NOMO-1 (cell line): ENCODE measurements at regions not wholly inside any gene's neighbourhood (a gene's known extent, or its start where the extent isn't known, plus 50 kb on each side); places are given as distances from the start of the nearest gene placed in this dataset.
"Not testable (repeated sequence)": the region's sequence is repeated elsewhere in the genome, so short reads cannot be mapped to it uniquely, and the experiment has no call there.

Source experiments
- DNase-seq, 2 experiments: peaks; one replicate each; lab custom pipeline; 2025; ENCODE audit not compliant: unreplicated experiment in 2 of 2; lab: John Stamatoyannopoulos, UW

GRCh38 chr4:189204616-189205015 is 736.1 kb upstream of the FRG1 start:
- no peak for DNase-seq

- no peak for DNase-seq
Observed at GRCh38 chr4:189206953-189207352, 733.7 kb upstream of the FRG1 start.

- DNase-seq, result no peak
Observed at GRCh38 chr4:189207872-189208271, 732.8 kb upstream of the FRG1 start.

GRCh38 chr4:189215574-189215973 is 725.1 kb upstream of the FRG1 start:
- no peak for DNase-seq

GRCh38 chr4:189221691-189222090 is 719.0 kb upstream of the FRG1 start:
- DNase-seq, result no peak

- DNase-seq, result no peak
Observed at GRCh38 chr4:189228726-189229125, 711.9 kb upstream of the FRG1 start.

- DNase-seq, result no peak
Observed at GRCh38 chr4:189232274-189232673, 708.4 kb upstream of the FRG1 start.

GRCh38 chr4:189233754-189234153 is 706.9 kb upstream of the FRG1 start:
- not testable (repeated sequence) for DNase-seq

GRCh38 chr4:189234948-189235347 is 705.7 kb upstream of the FRG1 start:
- not testable (repeated sequence) for DNase-seq

- DNase-seq, result no peak
Observed at GRCh38 chr4:189235599-189235998, 705.1 kb upstream of the FRG1 start.

GRCh38 chr4:189236321-189236720 is 704.4 kb upstream of the FRG1 start:
- DNase-seq, result not testable (repeated sequence)

- no peak for DNase-seq
Observed at GRCh38 chr4:189237340-189237739, 703.3 kb upstream of the FRG1 start.

- no peak for DNase-seq
Observed at GRCh38 chr4:189255636-189256035, 685.0 kb upstream of the FRG1 start.

GRCh38 chr4:189261475-189261874 is 679.2 kb upstream of the FRG1 start:
- DNase-seq, result no peak

- no peak for DNase-seq
Observed at GRCh38 chr4:189265515-189265914, 675.2 kb upstream of the FRG1 start.

- no peak for DNase-seq
Observed at GRCh38 chr4:189267312-189267965, 673.2 kb upstream of the FRG1 start.

GRCh38 chr4:189278597-189279165 is 662.0 kb upstream of the FRG1 start:
- no peak for DNase-seq

- DNase-seq, result no peak
Observed at GRCh38 chr4:189279188-189279587, 661.5 kb upstream of the FRG1 start.

- DNase-seq, result no peak
Observed at GRCh38 chr4:189285377-189285776, 655.3 kb upstream of the FRG1 start.

- DNase-seq, result no peak
Observed at GRCh38 chr4:189291939-189292338, 648.7 kb upstream of the FRG1 start.

GRCh38 chr4:189293459-189293858 is 647.2 kb upstream of the FRG1 start:
- DNase-seq, result no peak

- no peak for DNase-seq
Observed at GRCh38 chr4:189294574-189294973, 646.1 kb upstream of the FRG1 start.

GRCh38 chr4:189299706-189300105 is 641.0 kb upstream of the FRG1 start:
- no peak for DNase-seq
